KG1 (cell line): ENCODE measurements at regions not wholly inside any gene's neighbourhood (a gene's known extent, or its start where the extent isn't known, plus 50 kb on each side); places are given as distances from the start of the nearest gene placed in this dataset.
"Not testable (repeated sequence)": the region's sequence is repeated elsewhere in the genome, so short reads cannot be mapped to it uniquely, and the experiment has no call there.

Source experiments
- DNase-seq: peaks from one replicate; lab custom pipeline; 2025; lab: John Stamatoyannopoulos, UW

- no peak for DNase-seq
These were observed 148.3 kb upstream of the ANXA10 start for GRCh38 chr4:167943872-167944505.

- no peak for DNase-seq
These were observed 147.6 kb upstream of the ANXA10 start for GRCh38 chr4:167944721-167945120.

- DNase-seq, result no peak
These were observed 137.3 kb upstream of the ANXA10 start for GRCh38 chr4:167955006-167955405.

GRCh38 chr4:167956676-167957075 is 135.7 kb upstream of the ANXA10 start:
- no peak for DNase-seq

GRCh38 chr4:167964766-167965373 is 127.5 kb upstream of the ANXA10 start:
- DNase-seq, result no peak

GRCh38 chr4:167966143-167966542 is 126.2 kb upstream of the ANXA10 start:
- no peak for DNase-seq

GRCh38 chr4:167973513-167973912 is 118.8 kb upstream of the ANXA10 start:
- DNase-seq, result no peak

GRCh38 chr4:167985565-167985964 is 106.8 kb upstream of the ANXA10 start:
- DNase-seq, result no peak

GRCh38 chr4:167986044-167986443 is 106.3 kb upstream of the ANXA10 start:
- DNase-seq, result no peak

- no peak for DNase-seq
These were observed 105.1 kb upstream of the ANXA10 start for GRCh38 chr4:167987285-167987684.

- DNase-seq, result no peak
These were observed 102.5 kb upstream of the ANXA10 start for GRCh38 chr4:167989815-167990214.

- DNase-seq, result not testable (repeated sequence)
These were observed 84.2 kb upstream of the ANXA10 start for GRCh38 chr4:168008112-168008511.

- no peak for DNase-seq
These were observed 73.2 kb upstream of the ANXA10 start for GRCh38 chr4:168019019-168019651.

- DNase-seq, result no peak
These were observed 72.4 kb upstream of the ANXA10 start for GRCh38 chr4:168019921-168020320.

- DNase-seq, result no peak
These were observed 70.7 kb upstream of the ANXA10 start for GRCh38 chr4:168021666-168022065.

- no peak for DNase-seq
These were observed 63.8 kb upstream of the ANXA10 start for GRCh38 chr4:168028568-168028967.

- no peak for DNase-seq
These were observed 63.3 kb upstream of the ANXA10 start for GRCh38 chr4:168028970-168029597.

GRCh38 chr4:168037676-168038075 is 54.7 kb upstream of the ANXA10 start:
- DNase-seq, result no peak

GRCh38 chr4:168039593-168039992 is 52.7 kb upstream of the ANXA10 start:
- no peak for DNase-seq
